Liver (tissue), 8 donors: ENCODE measurements at regions not wholly inside any gene's neighbourhood (a gene's known extent, or its start where the extent isn't known, plus 50 kb on each side); places are given as distances from the start of the nearest gene placed in this dataset.

Experiments
- DNase-seq: peaks from one replicate; pipeline ENCODE4 v3.0.0-alpha.2; 2017; ENCODE audit warnings: low spot score
- H3K27ac ChIP-seq, 2 donors: one replicate each; pipeline ENCODE4 v1.7.0; 2013; ENCODE audit warnings: inconsistent platforms in 2 of 2, low read length in 2 of 2, control low read depth in 1 of 2, low read depth in 1 of 2, mild to moderate bottlenecking in 1 of 2
- H3K27me3 ChIP-seq, 4 donors: one replicate each; pipeline versions ENCODE4 v1.6.1 to v1.7.0; 2013; ENCODE audit warnings: low read length in 3 of 4, inconsistent platforms in 1 of 4, mild to moderate bottlenecking in 1 of 4, moderate library complexity in 1 of 4; ENCODE audit not compliant: control insufficient read depth in 4 of 4, insufficient read depth in 4 of 4
- H3K36me3 ChIP-seq, 4 donors: one replicate each; pipeline versions ENCODE4 v1.6.1 to v1.7.0; 2013; ENCODE audit warnings: low read length in 3 of 4, mild to moderate bottlenecking in 3 of 4, low read depth in 1 of 4, moderate library complexity in 1 of 4; ENCODE audit not compliant: control insufficient read depth in 4 of 4, insufficient read depth in 3 of 4
- H3K4me1 ChIP-seq, 4 donors: one replicate each; pipeline versions ENCODE4 v1.6.1 to v1.7.0; 2013; ENCODE audit warnings: low read length in 3 of 4, mild to moderate bottlenecking in 3 of 4, moderate library complexity in 1 of 4; ENCODE audit not compliant: control insufficient read depth in 4 of 4, insufficient read depth in 4 of 4
- H3K4me3 ChIP-seq, 3 donors: one replicate each; pipeline versions ENCODE4 v1.6.1 to v1.7.0; 2013; ENCODE audit warnings: low read length in 3 of 3, control low read depth in 1 of 3, low read depth in 1 of 3, mild to moderate bottlenecking in 1 of 3
- H3K9ac ChIP-seq, 2 donors: one replicate each; pipeline ENCODE4 v1.7.0; 2013; ENCODE audit warnings: low read length in 2 of 2, mild to moderate bottlenecking in 2 of 2, moderate library complexity in 2 of 2, control low read depth in 1 of 2, low read depth in 1 of 2
- H3K9me3 ChIP-seq, 4 donors: one replicate each; pipeline versions ENCODE4 v1.6.1 to v1.7.0; 2013; ENCODE audit warnings: low read length in 3 of 4; ENCODE audit not compliant: control insufficient read depth in 4 of 4
- FOXA1 ChIP-seq: IDR thresholded peaks from 2 replicates; pipeline ENCODE4 v1.6.1; 2016; ENCODE audit warnings: antibody characterized with exemption
- GABPA ChIP-seq, 2 donors: IDR thresholded peaks in 1 of 2; conservative IDR thresholded peaks in 1 of 2; 2 replicates each; pipeline ENCODE4 v1.6.1; 2016; ENCODE audit warnings: antibody characterized with exemption in 2 of 2, mild to moderate bottlenecking in 1 of 2, moderate library complexity in 1 of 2
- HNF4A ChIP-seq, 2 donors: conservative IDR thresholded peaks; 2 replicates each; pipeline ENCODE4 v1.6.1; 2016; ENCODE audit warnings: antibody characterized with exemption in 2 of 2, mild to moderate bottlenecking in 2 of 2
- HNF4G ChIP-seq: IDR thresholded peaks from 2 replicates; pipeline ENCODE4 v1.6.1; 2016; ENCODE audit warnings: antibody characterized with exemption
- JUND ChIP-seq, 2 donors: IDR thresholded peaks; 2 replicates each; pipeline ENCODE4 v1.6.1; 2016; ENCODE audit warnings: antibody characterized with exemption in 2 of 2
- NR2F2 ChIP-seq: IDR thresholded peaks from 2 replicates; pipeline ENCODE4 v1.6.1; 2016; ENCODE audit warnings: antibody characterized with exemption
- RAD21 ChIP-seq, 2 donors: IDR thresholded peaks; 2 replicates each; pipeline ENCODE4 v1.6.1; 2016; ENCODE audit warnings: antibody characterized with exemption in 2 of 2, mild to moderate bottlenecking in 2 of 2
- RXRA ChIP-seq, 2 donors: IDR thresholded peaks; 2 replicates each; pipeline ENCODE4 v1.6.1; 2017 to 2018; ENCODE audit warnings: antibody characterized with exemption in 2 of 2, mild to moderate bottlenecking in 1 of 2
- SP1 ChIP-seq: IDR thresholded peaks from 2 replicates; pipeline ENCODE4 v1.6.1; 2018; ENCODE audit warnings: antibody characterized with exemption, mild to moderate bottlenecking
- YY1 ChIP-seq: IDR thresholded peaks from 2 replicates; pipeline ENCODE4 v1.6.1; 2016; ENCODE audit warnings: antibody characterized with exemption, mild to moderate bottlenecking
- WGBS: extraction: QIAGEN DNeasy Blood & Tissue Kit; methylation state at CpG from one replicate; pipeline ENCODE4 v1.1.7; 2013; 5-methylcytosine and 5-hydroxymethylcytosine counted together
- TF ChIP-seq, protein P1 (sequence below): fragments of 150-350 bp; IDR thresholded peaks from 2 replicates; pipeline ENCODE4 v1.5.1; 2017; ENCODE audit warnings: improper control_type of control experiment, low read depth, low read length; ENCODE audit not compliant: missing input control
- TF ChIP-seq, protein P2 (sequence below): IDR thresholded peaks from 2 replicates; pipeline ENCODE4 v1.6.1; 2016; ENCODE audit warnings: antibody characterized with exemption, mild to moderate bottlenecking
- TF ChIP-seq, protein P3 (sequence below): IDR thresholded peaks from 2 replicates; pipeline ENCODE4 v1.6.1; 2016; ENCODE audit warnings: antibody characterized with exemption
- TF ChIP-seq, protein P4 (sequence below): IDR thresholded peaks from 2 replicates; pipeline ENCODE4 v1.6.1; 2016; ENCODE audit warnings: antibody characterized with exemption
- donor health status: healthy.
- donor health status: healthy.
- donor health status: healthy.
- donor health status: healthy.
- donor health status: healthy.

DNA sequence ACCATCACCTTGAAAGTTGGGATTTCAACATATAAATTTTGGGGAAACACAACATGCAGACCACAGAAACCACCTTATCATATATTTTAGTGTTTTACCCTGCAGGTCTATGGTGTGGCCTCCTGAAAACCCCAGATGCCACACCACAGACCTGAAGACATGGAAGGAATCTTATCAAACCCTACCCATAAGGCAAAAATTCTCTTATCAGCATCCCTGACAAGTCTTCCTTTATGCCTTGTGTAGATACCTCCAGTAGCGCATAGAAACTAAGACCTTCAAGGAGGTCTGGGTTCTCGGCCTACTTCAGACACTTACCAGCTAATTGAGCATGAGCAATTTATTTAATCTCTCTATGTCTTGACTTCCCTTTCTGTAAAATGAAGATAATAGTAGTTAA, 59.1 kb upstream of the SLC14A2 start:
- no peaks in the 10 kb centered on the region for H3K4me1 ChIP-seq
- no peaks in the 10 kb centered on the region for H3K9me3 ChIP-seq
- H3K4me3 ChIP-seq: no peak overlapping the region
- H3K36me3 ChIP-seq: no peaks in the 10 kb centered on the region
- DNase-seq: no peak
- TF ChIP-seq RXRA (IDR thresholded peaks at IDR 0.05): no peak
- TF ChIP-seq NR2F2: no peak
- TF ChIP-seq, protein P1, sequence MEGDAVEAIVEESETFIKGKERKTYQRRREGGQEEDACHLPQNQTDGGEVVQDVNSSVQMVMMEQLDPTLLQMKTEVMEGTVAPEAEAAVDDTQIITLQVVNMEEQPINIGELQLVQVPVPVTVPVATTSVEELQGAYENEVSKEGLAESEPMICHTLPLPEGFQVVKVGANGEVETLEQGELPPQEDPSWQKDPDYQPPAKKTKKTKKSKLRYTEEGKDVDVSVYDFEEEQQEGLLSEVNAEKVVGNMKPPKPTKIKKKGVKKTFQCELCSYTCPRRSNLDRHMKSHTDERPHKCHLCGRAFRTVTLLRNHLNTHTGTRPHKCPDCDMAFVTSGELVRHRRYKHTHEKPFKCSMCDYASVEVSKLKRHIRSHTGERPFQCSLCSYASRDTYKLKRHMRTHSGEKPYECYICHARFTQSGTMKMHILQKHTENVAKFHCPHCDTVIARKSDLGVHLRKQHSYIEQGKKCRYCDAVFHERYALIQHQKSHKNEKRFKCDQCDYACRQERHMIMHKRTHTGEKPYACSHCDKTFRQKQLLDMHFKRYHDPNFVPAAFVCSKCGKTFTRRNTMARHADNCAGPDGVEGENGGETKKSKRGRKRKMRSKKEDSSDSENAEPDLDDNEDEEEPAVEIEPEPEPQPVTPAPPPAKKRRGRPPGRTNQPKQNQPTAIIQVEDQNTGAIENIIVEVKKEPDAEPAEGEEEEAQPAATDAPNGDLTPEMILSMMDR: no peak
- no peak for TF ChIP-seq YY1
- no peak for TF ChIP-seq JUND (IDR thresholded peaks at IDR 0.05)
- TF ChIP-seq, protein P2, sequence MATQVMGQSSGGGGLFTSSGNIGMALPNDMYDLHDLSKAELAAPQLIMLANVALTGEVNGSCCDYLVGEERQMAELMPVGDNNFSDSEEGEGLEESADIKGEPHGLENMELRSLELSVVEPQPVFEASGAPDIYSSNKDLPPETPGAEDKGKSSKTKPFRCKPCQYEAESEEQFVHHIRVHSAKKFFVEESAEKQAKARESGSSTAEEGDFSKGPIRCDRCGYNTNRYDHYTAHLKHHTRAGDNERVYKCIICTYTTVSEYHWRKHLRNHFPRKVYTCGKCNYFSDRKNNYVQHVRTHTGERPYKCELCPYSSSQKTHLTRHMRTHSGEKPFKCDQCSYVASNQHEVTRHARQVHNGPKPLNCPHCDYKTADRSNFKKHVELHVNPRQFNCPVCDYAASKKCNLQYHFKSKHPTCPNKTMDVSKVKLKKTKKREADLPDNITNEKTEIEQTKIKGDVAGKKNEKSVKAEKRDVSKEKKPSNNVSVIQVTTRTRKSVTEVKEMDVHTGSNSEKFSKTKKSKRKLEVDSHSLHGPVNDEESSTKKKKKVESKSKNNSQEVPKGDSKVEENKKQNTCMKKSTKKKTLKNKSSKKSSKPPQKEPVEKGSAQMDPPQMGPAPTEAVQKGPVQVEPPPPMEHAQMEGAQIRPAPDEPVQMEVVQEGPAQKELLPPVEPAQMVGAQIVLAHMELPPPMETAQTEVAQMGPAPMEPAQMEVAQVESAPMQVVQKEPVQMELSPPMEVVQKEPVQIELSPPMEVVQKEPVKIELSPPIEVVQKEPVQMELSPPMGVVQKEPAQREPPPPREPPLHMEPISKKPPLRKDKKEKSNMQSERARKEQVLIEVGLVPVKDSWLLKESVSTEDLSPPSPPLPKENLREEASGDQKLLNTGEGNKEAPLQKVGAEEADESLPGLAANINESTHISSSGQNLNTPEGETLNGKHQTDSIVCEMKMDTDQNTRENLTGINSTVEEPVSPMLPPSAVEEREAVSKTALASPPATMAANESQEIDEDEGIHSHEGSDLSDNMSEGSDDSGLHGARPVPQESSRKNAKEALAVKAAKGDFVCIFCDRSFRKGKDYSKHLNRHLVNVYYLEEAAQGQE: no peak
- no peak for TF ChIP-seq GABPA (IDR thresholded peaks at IDR 0.05 in 1 of 2, conservative IDR thresholded peaks at IDR 0.05 in 1 of 2)
- no peak for TF ChIP-seq SP1
- no peak overlapping the region for H3K27ac ChIP-seq
- no peak overlapping the region for H3K9ac ChIP-seq
- no peaks in the 10 kb centered on the region for H3K27me3 ChIP-seq
- 98% methylated on average over 2 of the region's 2 CpGs for WGBS

DNA sequence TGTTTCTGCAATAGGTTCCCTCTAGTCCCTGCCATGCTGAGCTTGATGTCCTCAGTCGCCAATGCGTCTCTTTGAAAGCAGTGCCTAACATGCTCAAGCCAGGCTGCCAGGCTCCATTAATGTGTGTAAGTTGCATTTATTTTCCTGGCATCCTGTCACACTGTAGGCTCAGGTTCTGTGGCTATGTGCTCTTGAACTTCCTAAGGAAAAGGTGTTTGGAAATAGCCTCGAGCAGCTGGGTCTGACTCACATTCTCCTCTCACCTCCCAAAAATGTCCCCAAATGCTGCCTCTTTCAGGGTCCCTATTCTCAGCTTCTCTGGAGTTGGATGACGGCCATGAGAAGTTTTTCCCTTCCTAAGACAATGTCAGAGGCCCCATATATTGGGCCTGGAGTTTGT, 58.0 kb upstream of the SLC14A2 start:
- no peak overlapping the region for H3K9ac ChIP-seq
- no peak overlapping the region for H3K4me3 ChIP-seq
- no peaks in the 10 kb centered on the region for H3K36me3 ChIP-seq
- TF ChIP-seq SP1: no peak
- TF ChIP-seq, protein P1: no peak
- TF ChIP-seq, protein P3, sequence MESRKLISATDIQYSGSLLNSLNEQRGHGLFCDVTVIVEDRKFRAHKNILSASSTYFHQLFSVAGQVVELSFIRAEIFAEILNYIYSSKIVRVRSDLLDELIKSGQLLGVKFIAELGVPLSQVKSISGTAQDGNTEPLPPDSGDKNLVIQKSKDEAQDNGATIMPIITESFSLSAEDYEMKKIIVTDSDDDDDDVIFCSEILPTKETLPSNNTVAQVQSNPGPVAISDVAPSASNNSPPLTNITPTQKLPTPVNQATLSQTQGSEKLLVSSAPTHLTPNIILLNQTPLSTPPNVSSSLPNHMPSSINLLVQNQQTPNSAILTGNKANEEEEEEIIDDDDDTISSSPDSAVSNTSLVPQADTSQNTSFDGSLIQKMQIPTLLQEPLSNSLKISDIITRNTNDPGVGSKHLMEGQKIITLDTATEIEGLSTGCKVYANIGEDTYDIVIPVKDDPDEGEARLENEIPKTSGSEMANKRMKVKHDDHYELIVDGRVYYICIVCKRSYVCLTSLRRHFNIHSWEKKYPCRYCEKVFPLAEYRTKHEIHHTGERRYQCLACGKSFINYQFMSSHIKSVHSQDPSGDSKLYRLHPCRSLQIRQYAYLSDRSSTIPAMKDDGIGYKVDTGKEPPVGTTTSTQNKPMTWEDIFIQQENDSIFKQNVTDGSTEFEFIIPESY: no peak
- no peak for TF ChIP-seq RXRA (IDR thresholded peaks at IDR 0.05)
- TF ChIP-seq, protein P4, sequence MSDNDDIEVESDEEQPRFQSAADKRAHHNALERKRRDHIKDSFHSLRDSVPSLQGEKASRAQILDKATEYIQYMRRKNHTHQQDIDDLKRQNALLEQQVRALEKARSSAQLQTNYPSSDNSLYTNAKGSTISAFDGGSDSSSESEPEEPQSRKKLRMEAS: no peak
- TF ChIP-seq HNF4G: no peak
- TF ChIP-seq YY1: no peak
- TF ChIP-seq RAD21 (IDR thresholded peaks at IDR 0.05): no peak
- TF ChIP-seq, protein P2: no peak
- no peak for TF ChIP-seq FOXA1
- TF ChIP-seq JUND (IDR thresholded peaks at IDR 0.05): no peak
- TF ChIP-seq HNF4A (conservative IDR thresholded peaks at IDR 0.05): no peak
- no peaks in the 10 kb centered on the region for H3K27me3 ChIP-seq
- H3K9me3 ChIP-seq: no peaks in the 10 kb centered on the region
- H3K4me1 ChIP-seq: no peaks in the 10 kb centered on the region
- WGBS: 78% methylated on average over 4 of the region's 4 CpGs
- no peak for DNase-seq
- no peak overlapping the region for H3K27ac ChIP-seq
